K562 (cell line): ENCODE measurements at regions not wholly inside any gene's neighbourhood (a gene's known extent, or its start where the extent isn't known, plus 50 kb on each side); places are given as distances from the start of the nearest gene placed in this dataset.

Source experiments
- HLTF ChIP-seq: fragments of 450-650 bp; IDR thresholded peaks from 2 replicates; pipeline ENCODE4 v1.6.1; 2016
- ZBTB11 ChIP-seq, 3 experiments: fragments of 200-800 bp in 1 of 3; fragments of 250-450 bp in 1 of 3; fragments of 450-650 bp in 1 of 3; sonication (Bioruptor Pico) in 1 of 3; sonication (Bioruptor generic) in 1 of 3; formaldehyde crosslinking in 1 of 3; IDR thresholded peaks; 2 replicates each; pipeline versions ENCODE4 v1.6.1 to v1.8.0; 2016 to 2022; ENCODE audit warnings: mild to moderate bottlenecking in 2 of 3, missing genetic modification characterization in 2 of 3, missing compliant biosample characterization in 1 of 3, moderate library complexity in 1 of 3

GRCh38 chr6:10196090-10196489, 218.8 kb downstream of the TFAP2A start:
- TF ChIP-seq HLTF, result no peak
- no peak for TF ChIP-seq ZBTB11 (CRISPR knock-in tag; IDR thresholded peaks at IDR 0.05)
